Activated T-helper 2 cell treated with anti-CD3 and anti-CD28 coated beads, Interferon-gamma antibody, Interleukin-2, Interleukin-4, amounts not matched to agents 10 μg/mL and 5 μg/mL and 100 μg/mL, durations not matched to agents 14 hours and 24 hours and 36 hours (primary cell): ENCODE measurements at regions not wholly inside any gene's neighbourhood (a gene's known extent, or its start where the extent isn't known, plus 50 kb on each side); places are given as distances from the start of the nearest gene placed in this dataset.

Source experiments
- DNase-seq: peaks from one replicate; pipeline ENCODE4 v3.0.0; 2021; ENCODE audit warnings: low spot score
- H3K27ac Mint-ChIP-seq: one replicate; pipeline ENCODE4 v1.8.0; 2021; ENCODE audit warnings: mixed read lengths
- H3K27me3 Mint-ChIP-seq: one replicate; pipeline ENCODE4 v1.8.0; 2021; ENCODE audit warnings: low read depth, mixed read lengths
- H3K36me3 Mint-ChIP-seq: one replicate; pipeline ENCODE4 v1.8.0; 2021; ENCODE audit warnings: low read depth, mixed read lengths
- H3K4me1 Mint-ChIP-seq: one replicate; pipeline ENCODE4 v1.8.0; 2021; ENCODE audit warnings: low read depth, mixed read lengths
- H3K4me3 Mint-ChIP-seq: one replicate; pipeline ENCODE4 v1.8.0; 2021; ENCODE audit warnings: low read depth, mild to moderate bottlenecking, moderate library complexity, mixed read lengths
- H3K9me3 Mint-ChIP-seq: one replicate; pipeline ENCODE4 v1.8.0; 2021; ENCODE audit warnings: mixed read lengths
- intact Hi-C: fragments of 100-400 bp; cut with micrococcal nuclease; formaldehyde crosslinking; loops from one replicate; pipeline ENCODE4 v1.15.1; 2023

GRCh38 chr16:62477796-62478195 is 441.6 kb upstream of the CDH8 start:
- H3K9me3 Mint-ChIP-seq: peaks cover 43% of the 10 kb centered on the region
- no peak for DNase-seq
- no peaks in the 10 kb centered on the region for H3K27me3 Mint-ChIP-seq
- H3K27ac Mint-ChIP-seq: no peak overlapping the region
- H3K36me3 Mint-ChIP-seq: no peaks in the 10 kb centered on the region
- no peak overlapping the region for H3K4me3 Mint-ChIP-seq
- no peaks in the 10 kb centered on the region for H3K4me1 Mint-ChIP-seq
- intact Hi-C loops: no loop called here

GRCh38 chr16:62475573-62475972 is 439.3 kb upstream of the CDH8 start:
- DNase-seq: no peak
- Mint-ChIP-seq H3K27me3 (no peaks in the 10 kb centered on the region), H3K36me3 (no peaks in the 10 kb centered on the region), H3K27ac (no peak overlapping the region), H3K4me1 (no peaks in the 10 kb centered on the region), H3K4me3 (no peak overlapping the region), H3K9me3 (peaks cover 51% of the 10 kb centered on the region)
- intact Hi-C loops: no loop called here

GRCh38 chr16:62462971-62463370 is 426.7 kb upstream of the CDH8 start:
- H3K4me3 Mint-ChIP-seq: no peak overlapping the region
- intact Hi-C loops: no loop called here
- no peaks in the 10 kb centered on the region for H3K4me1 Mint-ChIP-seq
- no peak overlapping the region for H3K27ac Mint-ChIP-seq
- H3K36me3 Mint-ChIP-seq: no peaks in the 10 kb centered on the region
- no peaks in the 10 kb centered on the region for H3K27me3 Mint-ChIP-seq
- peaks cover 53% of the 10 kb centered on the region for H3K9me3 Mint-ChIP-seq
- DNase-seq: no peak

- Mint-ChIP-seq H3K36me3 (no peaks in the 10 kb centered on the region), H3K27ac (no peak overlapping the region), H3K9me3 (peaks cover 53% of the 10 kb centered on the region), H3K4me3 (no peak overlapping the region), H3K27me3 (no peaks in the 10 kb centered on the region), H3K4me1 (no peaks in the 10 kb centered on the region)
- DNase-seq: no peak
- intact Hi-C loops: no loop called here
Observed at GRCh38 chr16:62450291-62450690, 414.1 kb upstream of the CDH8 start.

GRCh38 chr16:62445909-62446308 is 409.7 kb upstream of the CDH8 start:
- no peak for DNase-seq
- H3K27me3 Mint-ChIP-seq: no peaks in the 10 kb centered on the region

GRCh38 chr16:62424206-62424605 is 388.0 kb upstream of the CDH8 start:
- Mint-ChIP-seq H3K9me3 (peaks cover 62% of the 10 kb centered on the region), H3K27me3 (no peaks in the 10 kb centered on the region), H3K4me1 (no peaks in the 10 kb centered on the region), H3K27ac (no peak overlapping the region), H3K36me3 (no peaks in the 10 kb centered on the region), H3K4me3 (no peak overlapping the region)
- DNase-seq: no peak
- intact Hi-C loops: no loop called here

More at GRCh38 chr16:62445909-62446308, 409.7 kb upstream of the CDH8 start:
- H3K36me3 Mint-ChIP-seq: no peaks in the 10 kb centered on the region
- H3K4me3 Mint-ChIP-seq: no peak overlapping the region
- H3K4me1 Mint-ChIP-seq: no peaks in the 10 kb centered on the region
- peaks cover 42% of the 10 kb centered on the region for H3K9me3 Mint-ChIP-seq
- intact Hi-C loops: no loop called here
- H3K27ac Mint-ChIP-seq: no peak overlapping the region

GRCh38 chr16:62408760-62409159 is 372.5 kb upstream of the CDH8 start:
- no peaks in the 10 kb centered on the region for H3K36me3 Mint-ChIP-seq
- no peak for DNase-seq
- no peaks in the 10 kb centered on the region for H3K27me3 Mint-ChIP-seq
- H3K27ac Mint-ChIP-seq: no peak overlapping the region
- intact Hi-C loops: no loop called here
- no peaks in the 10 kb centered on the region for H3K4me1 Mint-ChIP-seq
- peaks cover 46% of the 10 kb centered on the region for H3K9me3 Mint-ChIP-seq
- H3K4me3 Mint-ChIP-seq: no peak overlapping the region

GRCh38 chr16:62406387-62406786 is 370.1 kb upstream of the CDH8 start:
- H3K36me3 Mint-ChIP-seq: no peaks in the 10 kb centered on the region
- peaks cover 36% of the 10 kb centered on the region for H3K9me3 Mint-ChIP-seq
- no peak for DNase-seq
- no peak overlapping the region for H3K27ac Mint-ChIP-seq
- intact Hi-C loops: no loop called here
- no peak overlapping the region for H3K4me3 Mint-ChIP-seq
- H3K27me3 Mint-ChIP-seq: no peaks in the 10 kb centered on the region
- H3K4me1 Mint-ChIP-seq: no peaks in the 10 kb centered on the region

- Mint-ChIP-seq H3K36me3 (no peaks in the 10 kb centered on the region), H3K4me3 (no peak overlapping the region), H3K27ac (no peak overlapping the region), H3K9me3 (peaks cover 44% of the 10 kb centered on the region), H3K4me1 (no peaks in the 10 kb centered on the region), H3K27me3 (no peaks in the 10 kb centered on the region)
- no peak for DNase-seq
- intact Hi-C loops: no loop called here
Observed at GRCh38 chr16:62404842-62405611, 368.8 kb upstream of the CDH8 start.

- Mint-ChIP-seq H3K9me3 (peaks cover 42% of the 10 kb centered on the region), H3K36me3 (no peaks in the 10 kb centered on the region), H3K27ac (no peak overlapping the region), H3K27me3 (no peaks in the 10 kb centered on the region), H3K4me1 (no peaks in the 10 kb centered on the region), H3K4me3 (no peak overlapping the region)
- intact Hi-C loops: no loop called here
- DNase-seq: no peak
Observed at GRCh38 chr16:62392698-62393097, 356.5 kb upstream of the CDH8 start.

- Mint-ChIP-seq H3K4me3 (no peak overlapping the region), H3K27ac (no peak overlapping the region), H3K36me3 (no peaks in the 10 kb centered on the region), H3K9me3 (peaks cover 46% of the 10 kb centered on the region), H3K27me3 (no peaks in the 10 kb centered on the region), H3K4me1 (no peaks in the 10 kb centered on the region)
- intact Hi-C loops: no loop called here
- DNase-seq: no peak
Observed at GRCh38 chr16:62391940-62392339, 355.7 kb upstream of the CDH8 start.

- no peak overlapping the region for H3K4me3 Mint-ChIP-seq
- H3K27me3 Mint-ChIP-seq: no peaks in the 10 kb centered on the region
- peaks cover 47% of the 10 kb centered on the region for H3K9me3 Mint-ChIP-seq
- H3K27ac Mint-ChIP-seq: no peak overlapping the region
- H3K36me3 Mint-ChIP-seq: no peaks in the 10 kb centered on the region
- H3K4me1 Mint-ChIP-seq: no peaks in the 10 kb centered on the region
- DNase-seq: no peak
- intact Hi-C loops: no loop called here
Observed at GRCh38 chr16:62391134-62391533, 354.9 kb upstream of the CDH8 start.

GRCh38 chr16:62390214-62390613 is 354.0 kb upstream of the CDH8 start:
- DNase-seq: no peak
- Mint-ChIP-seq H3K36me3 (no peaks in the 10 kb centered on the region), H3K27me3 (no peaks in the 10 kb centered on the region), H3K27ac (no peak overlapping the region), H3K4me1 (no peaks in the 10 kb centered on the region), H3K4me3 (no peak overlapping the region), H3K9me3 (peaks cover 52% of the 10 kb centered on the region)
- intact Hi-C loops: no loop called here

- Mint-ChIP-seq H3K36me3 (no peaks in the 10 kb centered on the region), H3K27me3 (no peaks in the 10 kb centered on the region), H3K9me3 (peaks cover 52% of the 10 kb centered on the region), H3K4me1 (no peaks in the 10 kb centered on the region), H3K27ac (no peak overlapping the region), H3K4me3 (no peak overlapping the region)
- DNase-seq: no peak
- intact Hi-C loops: no loop called here
Observed at GRCh38 chr16:62386411-62386810, 350.2 kb upstream of the CDH8 start.
